ENCODE measurements at regions not wholly inside any gene's neighbourhood (a gene's known extent, or its start where the extent isn't known, plus 50 kb on each side); places are given as distances from the start of the nearest gene placed in this dataset.
A peak's percentile ranks its signal among the peaks of the same experiment; 100 is the strongest.

DNA sequence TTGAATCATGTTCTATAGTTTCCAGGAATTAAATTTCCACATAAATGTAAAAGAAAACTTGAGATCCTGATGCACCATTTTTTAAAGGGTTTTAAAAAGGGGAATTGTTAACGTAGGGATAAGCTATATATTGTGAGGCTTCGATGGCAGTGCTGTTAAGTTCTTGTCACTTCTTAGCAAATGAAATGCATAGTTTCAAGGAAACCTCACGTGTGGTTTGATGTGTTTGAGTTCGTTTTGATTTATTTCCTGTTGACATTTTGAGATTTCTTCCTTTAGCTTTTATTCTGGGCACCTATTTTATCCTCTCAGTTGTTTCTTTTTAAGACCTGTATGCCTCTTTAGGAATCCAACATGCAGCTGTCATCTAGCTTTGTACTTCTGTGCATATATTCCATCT lies 301.0 kb downstream of the DOCK8 start:
- no peak overlapping the region for H3K27ac ChIP-seq
- TF ChIP-seq CTCF (conservative IDR thresholded peaks at IDR 0.05): no peak
- TF ChIP-seq ZFX (IDR thresholded peaks at IDR 0.05): no peak

- TF ChIP-seq CTCF (conservative IDR thresholded peaks at IDR 0.05): no peak
- no peak for TF ChIP-seq ZFX (IDR thresholded peaks at IDR 0.05)
Observed at GRCh38 chr9:517993-518392, 303.3 kb downstream of the DOCK8 start.

DNA sequence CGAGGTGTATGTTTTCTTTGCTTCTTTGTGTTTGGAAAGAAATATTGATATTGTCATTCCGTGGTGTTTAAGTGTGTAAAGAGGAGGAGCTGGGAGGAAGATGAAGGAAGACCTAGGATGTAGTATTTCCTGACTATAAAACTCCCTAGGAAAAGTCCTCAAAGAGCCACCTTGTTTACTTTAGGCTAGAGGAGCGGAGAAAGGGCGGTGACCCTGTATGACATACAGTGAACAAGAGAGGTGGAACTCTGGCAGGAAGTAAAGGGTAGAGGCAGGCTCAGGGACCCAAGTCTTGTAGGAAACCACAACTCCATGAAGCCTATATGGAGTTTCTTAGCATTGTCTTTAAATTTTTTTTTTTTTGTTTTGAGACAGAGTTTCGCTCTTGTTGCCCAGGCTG lies 303.9 kb downstream of the DOCK8 start:
- no peak for TF ChIP-seq CTCF (conservative IDR thresholded peaks at IDR 0.05)
- H3K27ac ChIP-seq: peak overlapping the region; percentile 81

More at GRCh38 chr9:517993-518392, 303.3 kb downstream of the DOCK8 start:
- H3K27ac ChIP-seq: peak overlapping the region; percentile 81

DNA sequence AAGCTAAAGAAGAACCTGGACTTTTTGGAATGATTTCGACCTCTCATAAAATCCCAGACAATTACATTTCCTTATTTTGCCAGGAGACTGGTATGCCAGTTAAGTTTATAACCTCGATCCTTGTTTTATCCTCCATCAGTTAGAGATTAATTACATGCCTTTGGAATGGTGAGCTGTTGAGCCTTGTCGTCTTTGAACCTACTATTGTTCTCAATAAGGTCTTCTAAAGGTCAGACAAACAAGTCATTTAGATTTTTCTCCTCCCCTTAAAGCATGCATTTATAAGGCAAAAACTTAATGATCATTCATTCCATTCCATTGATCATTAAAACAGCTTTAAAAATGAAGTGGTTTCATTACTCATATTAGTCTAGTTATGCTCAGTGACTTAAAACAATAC lies 304.9 kb downstream of the DOCK8 start:
- peak overlapping the region; percentile 21; the same call in 1 of the 2 replicates for H3K27ac ChIP-seq
- TF ChIP-seq ZFX (IDR thresholded peaks at IDR 0.05): no peak
- TF ChIP-seq CTCF (conservative IDR thresholded peaks at IDR 0.05): no peak

DNA sequence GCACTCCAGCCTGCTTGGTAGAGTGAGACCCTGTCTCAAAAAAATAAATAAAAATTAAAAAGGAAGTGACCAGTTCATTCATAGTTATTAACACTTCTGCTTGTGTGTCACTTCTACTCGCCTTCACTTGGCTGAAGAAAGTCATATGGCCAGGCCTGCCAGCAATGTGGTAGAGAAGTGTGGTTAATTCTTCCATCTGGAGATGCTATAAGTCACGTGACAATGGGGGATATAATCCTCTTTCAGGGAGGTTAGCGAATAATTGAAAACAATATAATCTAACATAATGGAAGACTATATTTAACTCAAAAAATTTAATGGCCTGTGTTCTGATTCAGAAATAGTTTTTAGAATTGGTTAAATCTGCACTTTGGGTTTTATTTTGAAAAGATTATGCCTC lies 305.6 kb downstream of the DOCK8 start:
- peak overlapping the region; percentile 21; the same call in 1 of the 2 replicates for H3K27ac ChIP-seq
- no peak for TF ChIP-seq CTCF (conservative IDR thresholded peaks at IDR 0.05)
- no peak for TF ChIP-seq ZFX (IDR thresholded peaks at IDR 0.05)

DNA sequence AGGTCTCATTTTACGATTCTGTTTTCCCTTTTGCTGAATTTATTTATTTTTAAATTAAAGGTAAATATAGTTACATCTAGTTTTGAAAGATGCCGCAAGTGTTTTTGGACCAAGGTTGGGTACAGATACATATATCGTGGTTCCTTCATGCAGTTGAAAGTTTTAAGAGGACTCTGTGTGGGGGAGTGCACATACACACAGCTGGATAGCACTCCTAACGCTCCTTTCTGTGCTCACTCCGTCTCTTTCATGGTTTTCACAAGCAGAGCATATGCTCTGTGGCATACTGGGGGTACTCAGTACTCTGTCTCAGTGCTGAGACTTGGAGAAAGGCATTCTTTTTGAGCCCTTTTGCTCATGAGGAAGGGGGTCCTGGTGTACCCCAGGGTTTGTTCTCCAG lies 307.5 kb downstream of the DOCK8 start:
- no peak for TF ChIP-seq ZFX (IDR thresholded peaks at IDR 0.05)
- no peak for TF ChIP-seq CTCF (conservative IDR thresholded peaks at IDR 0.05)
- H3K27ac ChIP-seq: no peak overlapping the region

DNA sequence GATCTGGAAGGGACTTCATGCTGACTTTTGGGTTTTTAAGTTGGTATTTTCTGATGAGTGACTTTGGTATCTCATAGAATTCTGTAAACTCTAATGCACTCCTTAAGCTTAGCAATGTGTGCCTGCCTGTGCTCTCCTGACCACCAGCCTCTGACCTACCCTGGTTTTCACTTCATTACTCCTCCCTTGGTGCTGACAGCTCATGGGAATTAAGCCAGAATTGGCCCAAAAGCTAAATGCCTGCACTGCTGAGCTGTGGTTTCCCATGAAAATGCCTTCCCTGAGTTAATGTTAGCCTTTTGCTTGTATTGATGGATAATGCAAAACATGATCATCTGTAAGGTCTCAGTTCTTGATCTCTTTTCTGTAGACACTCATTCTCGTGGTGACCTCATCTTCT lies 308.0 kb downstream of the DOCK8 start:
- H3K27ac ChIP-seq: no peak overlapping the region
- TF ChIP-seq ZFX (IDR thresholded peaks at IDR 0.05): no peak
- no peak for TF ChIP-seq CTCF (conservative IDR thresholded peaks at IDR 0.05)

Data from C4-2B (cell line).